Activated CD4-positive, alpha-beta memory T cell treated with anti-CD3 and anti-CD28 coated beads for 36 hours (primary cell): ENCODE measurements at regions not wholly inside any gene's neighbourhood (a gene's known extent, or its start where the extent isn't known, plus 50 kb on each side); places are given as distances from the start of the nearest gene placed in this dataset.
"Not testable (repeated sequence)": the region's sequence is repeated elsewhere in the genome, so short reads cannot be mapped to it uniquely, and the experiment has no call there.

Experiments
- CTCF ChIA-PET: fragments of 350-600 bp; sonication (Branson Sonifier 250); formaldehyde crosslinking; loops from one replicate; lab custom pipeline; 2021; ENCODE audit warnings: antibody characterized with exemption, inconsistent platforms; lab: Charles Lee
- POLR2A ChIA-PET: fragments of 350-600 bp; sonication (Branson Sonifier 250); formaldehyde crosslinking; loops from one replicate; lab custom pipeline; 2021; ENCODE audit warnings: antibody characterized with exemption; lab: Charles Lee
- DNase-seq: peaks from one replicate; pipeline ENCODE4 v3.0.0-alpha.2; 2020
- H3K27ac Mint-ChIP-seq: one replicate; pipeline ENCODE4 v1.8.0; 2021; ENCODE audit warnings: mixed read lengths
- H3K27me3 Mint-ChIP-seq: one replicate; pipeline ENCODE4 v1.8.0; 2021; ENCODE audit warnings: mixed read lengths
- H3K36me3 Mint-ChIP-seq: one replicate; pipeline ENCODE4 v1.8.0; 2021; ENCODE audit warnings: mixed read lengths
- H3K4me1 Mint-ChIP-seq: one replicate; pipeline ENCODE4 v1.8.0; 2021; ENCODE audit warnings: low read depth, mixed read lengths
- H3K4me3 Mint-ChIP-seq: one replicate; pipeline ENCODE4 v1.8.0; 2021; ENCODE audit warnings: mild to moderate bottlenecking, mixed read lengths
- H3K9me3 Mint-ChIP-seq: one replicate; pipeline ENCODE4 v1.8.0; 2021; ENCODE audit warnings: mixed read lengths
- intact Hi-C: fragments of 100-400 bp; cut with micrococcal nuclease; formaldehyde crosslinking; loops from one replicate; pipeline ENCODE4 v1.15.1; 2023

GRCh38 chr4:138774940-138775339 lies 240.6 kb upstream of the NOCT start:
- no peak for DNase-seq
- CTCF ChIA-PET = no interaction called here
- no peaks in the 10 kb centered on the region for H3K9me3 Mint-ChIP-seq
- H3K27ac Mint-ChIP-seq = no peak overlapping the region
- peaks cover 2% of the 10 kb centered on the region for H3K27me3 Mint-ChIP-seq
- no peaks in the 10 kb centered on the region for H3K36me3 Mint-ChIP-seq
- H3K4me3 Mint-ChIP-seq = no peak overlapping the region
- no peaks in the 10 kb centered on the region for H3K4me1 Mint-ChIP-seq
- intact Hi-C loops = no loop called here
- POLR2A ChIA-PET = no interaction called here

- H3K4me3 Mint-ChIP-seq, H3K27ac Mint-ChIP-seq, H3K9me3 Mint-ChIP-seq, H3K27me3 Mint-ChIP-seq, H3K4me1 Mint-ChIP-seq, DNase-seq, intact Hi-C loops, CTCF ChIA-PET, POLR2A ChIA-PET, H3K36me3 Mint-ChIP-seq: not testable (repeated sequence)
Measured at GRCh38 chr4:138774125-138774524, 241.5 kb upstream of the NOCT start.

GRCh38 chr4:138773321-138773720 lies 242.3 kb upstream of the NOCT start:
- intact Hi-C loops = no loop called here
- CTCF ChIA-PET = interaction anchor here (0.6 kb wide), 1 partner anchor 12 kb away, joined by 3 read pairs; no protein-coding TSS in a partner anchor

GRCh38 chr4:138772366-138772765 lies 243.2 kb upstream of the NOCT start:
- Mint-ChIP-seq H3K4me3 (no peak overlapping the region), H3K4me1 (no peaks in the 10 kb centered on the region), H3K9me3 (no peaks in the 10 kb centered on the region), H3K27me3 (peaks cover 2% of the 10 kb centered on the region), H3K36me3 (no peaks in the 10 kb centered on the region), H3K27ac (no peak overlapping the region)
- intact Hi-C loops = no loop called here
- CTCF ChIA-PET = no interaction called here
- no peak for DNase-seq
- POLR2A ChIA-PET = no interaction called here

More at GRCh38 chr4:138773321-138773720, 242.3 kb upstream of the NOCT start:
- H3K36me3 Mint-ChIP-seq = no peaks in the 10 kb centered on the region
- H3K27ac Mint-ChIP-seq = no peak overlapping the region
- H3K4me3 Mint-ChIP-seq = no peak overlapping the region
- H3K4me1 Mint-ChIP-seq = no peaks in the 10 kb centered on the region
- POLR2A ChIA-PET = no interaction called here
- DNase-seq = no peak
- H3K9me3 Mint-ChIP-seq = no peaks in the 10 kb centered on the region
- H3K27me3 Mint-ChIP-seq = peaks cover 2% of the 10 kb centered on the region

GRCh38 chr4:138770818-138771217 lies 244.8 kb upstream of the NOCT start:
- H3K36me3 Mint-ChIP-seq = no peaks in the 10 kb centered on the region
- H3K4me1 Mint-ChIP-seq = no peaks in the 10 kb centered on the region
- POLR2A ChIA-PET = no interaction called here
- CTCF ChIA-PET = no interaction called here
- no peak for DNase-seq
- H3K9me3 Mint-ChIP-seq = no peaks in the 10 kb centered on the region
- no peak overlapping the region for H3K4me3 Mint-ChIP-seq
- H3K27ac Mint-ChIP-seq = no peak overlapping the region
- intact Hi-C loops = no loop called here
- peaks cover 2% of the 10 kb centered on the region for H3K27me3 Mint-ChIP-seq

GRCh38 chr4:138766332-138766731 lies 249.2 kb upstream of the NOCT start:
- no peaks in the 10 kb centered on the region for H3K9me3 Mint-ChIP-seq
- DNase-seq = no peak
- no peak overlapping the region for H3K4me3 Mint-ChIP-seq
- POLR2A ChIA-PET = no interaction called here
- CTCF ChIA-PET = no interaction called here
- H3K27me3 Mint-ChIP-seq = peaks cover 2% of the 10 kb centered on the region
- H3K4me1 Mint-ChIP-seq = no peaks in the 10 kb centered on the region
- H3K27ac Mint-ChIP-seq = no peak overlapping the region
- H3K36me3 Mint-ChIP-seq = no peaks in the 10 kb centered on the region
- intact Hi-C loops = no loop called here

GRCh38 chr4:138765442-138765841 lies 250.1 kb upstream of the NOCT start:
- no peaks in the 10 kb centered on the region for H3K36me3 Mint-ChIP-seq
- H3K27me3 Mint-ChIP-seq = no peaks in the 10 kb centered on the region
- no peaks in the 10 kb centered on the region for H3K4me1 Mint-ChIP-seq
- ChIA-PET POLR2A (no interaction called here), CTCF (no interaction called here)
- intact Hi-C loops = no loop called here
- H3K27ac Mint-ChIP-seq = no peak overlapping the region
- no peak overlapping the region for H3K4me3 Mint-ChIP-seq
- no peak for DNase-seq
- H3K9me3 Mint-ChIP-seq = no peaks in the 10 kb centered on the region

- H3K4me1 Mint-ChIP-seq = no peaks in the 10 kb centered on the region
- ChIA-PET CTCF (interaction anchor here (0.6 kb wide), 1 partner anchor 11 kb away, joined by 3 read pairs; no protein-coding TSS in a partner anchor), POLR2A (no interaction called here)
- intact Hi-C loops = no loop called here
- no peaks in the 10 kb centered on the region for H3K27me3 Mint-ChIP-seq
- no peaks in the 10 kb centered on the region for H3K36me3 Mint-ChIP-seq
- H3K27ac Mint-ChIP-seq = no peak overlapping the region
- no peak for DNase-seq
- H3K4me3 Mint-ChIP-seq = no peak overlapping the region
- H3K9me3 Mint-ChIP-seq = no peaks in the 10 kb centered on the region
Measured at GRCh38 chr4:138761638-138762220, 253.9 kb upstream of the NOCT start.

- Mint-ChIP-seq H3K36me3 (no peaks in the 10 kb centered on the region), H3K27ac (no peak overlapping the region), H3K4me3 (no peak overlapping the region), H3K4me1 (no peaks in the 10 kb centered on the region), H3K9me3 (no peaks in the 10 kb centered on the region), H3K27me3 (no peaks in the 10 kb centered on the region)
- ChIA-PET CTCF (no interaction called here), POLR2A (no interaction called here)
- intact Hi-C loops = no loop called here
- DNase-seq = no peak
Measured at GRCh38 chr4:138759554-138759902, 256.1 kb upstream of the NOCT start.

- intact Hi-C loops = no loop called here
- ChIA-PET POLR2A (no interaction called here), CTCF (no interaction called here)
- no peaks in the 10 kb centered on the region for H3K27me3 Mint-ChIP-seq
- no peaks in the 10 kb centered on the region for H3K4me1 Mint-ChIP-seq
- no peak for DNase-seq
- H3K4me3 Mint-ChIP-seq = no peak overlapping the region
- no peak overlapping the region for H3K27ac Mint-ChIP-seq
- H3K9me3 Mint-ChIP-seq = peaks cover under 1% of the 10 kb centered on the region
- H3K36me3 Mint-ChIP-seq = no peaks in the 10 kb centered on the region
Measured at GRCh38 chr4:138758876-138759553, 256.6 kb upstream of the NOCT start.

GRCh38 chr4:138758196-138758595 lies 257.4 kb upstream of the NOCT start:
- DNase-seq = no peak
- Mint-ChIP-seq H3K27me3 (no peaks in the 10 kb centered on the region), H3K36me3 (no peaks in the 10 kb centered on the region), H3K9me3 (peaks cover 9% of the 10 kb centered on the region), H3K4me1 (no peaks in the 10 kb centered on the region), H3K4me3 (no peak overlapping the region), H3K27ac (no peak overlapping the region)
- intact Hi-C loops = no loop called here
- ChIA-PET CTCF (no interaction called here), POLR2A (interaction anchor here (0.6 kb wide), 1 partner anchor 1314 kb away, joined by 3 read pairs; no protein-coding TSS in a partner anchor)

- Mint-ChIP-seq H3K4me3 (no peak overlapping the region), H3K9me3 (peaks cover 13% of the 10 kb centered on the region), H3K27me3 (no peaks in the 10 kb centered on the region), H3K36me3 (no peaks in the 10 kb centered on the region), H3K4me1 (no peaks in the 10 kb centered on the region), H3K27ac (no peak overlapping the region)
- DNase-seq = no peak
- ChIA-PET CTCF (no interaction called here), POLR2A (no interaction called here)
- intact Hi-C loops = no loop called here
Measured at GRCh38 chr4:138757432-138757831, 258.1 kb upstream of the NOCT start.

- Mint-ChIP-seq H3K27ac (no peak overlapping the region), H3K4me1 (no peaks in the 10 kb centered on the region), H3K4me3 (no peak overlapping the region), H3K27me3 (no peaks in the 10 kb centered on the region), H3K9me3 (peaks cover 15% of the 10 kb centered on the region), H3K36me3 (no peaks in the 10 kb centered on the region)
- ChIA-PET CTCF (no interaction called here), POLR2A (no interaction called here)
- intact Hi-C loops = no loop called here
- no peak for DNase-seq
Measured at GRCh38 chr4:138756519-138756918, 259.1 kb upstream of the NOCT start.
